Caco-2 (cell line): ENCODE measurements at regions not wholly inside any gene's neighbourhood (a gene's known extent, or its start where the extent isn't known, plus 50 kb on each side); places are given as distances from the start of the nearest gene placed in this dataset.

ENCODE experiments used
- BruUV-seq: library from RNA; stranded (reverse); fragments of 400-500 nt; replicated peaks from 2 replicates; lab custom pipeline; 2021; lab: Mats Ljungman, UMichigan
- CTCF ChIA-PET: fragments of 300-600 bp; sonication (Branson Sonifier 250); formaldehyde crosslinking; loops from one replicate; lab custom pipeline; 2022; ENCODE audit warnings: antibody characterized with exemption; lab: Charles Lee
- POLR2A ChIA-PET: fragments of 300-600 bp; sonication (Branson Sonifier 250); formaldehyde crosslinking; loops from one replicate; lab custom pipeline; 2022; ENCODE audit warnings: antibody characterized with exemption; lab: Charles Lee
- DNase-seq, 2 experiments: peaks; one replicate each; pipeline versions ENCODE4 v3.0.0 to v3.0.0-alpha.2; 2020 to 2022
- H3K27me3 ChIP-seq: replicated peaks from 2 replicates; pipeline ENCODE4 v1.6.0; 2011; ENCODE audit warnings: low read length; ENCODE audit not compliant: control insufficient read depth, insufficient read depth
- H3K36me3 ChIP-seq: 2 replicates; pipeline ENCODE4 v1.5.1; 2011; ENCODE audit warnings: low read length; ENCODE audit not compliant: control insufficient read depth, insufficient read depth
- H3K4me1 ChIP-seq: fragments of 250-450 bp; sonication (Bioruptor Pico); 2 replicates; pipeline ENCODE4 v1.5.1; 2020; ENCODE audit warnings: mild to moderate bottlenecking
- H3K4me3 ChIP-seq: 2 replicates; pipeline ENCODE4 v1.5.1; 2011; ENCODE audit warnings: low read depth, mild to moderate bottlenecking, control low read depth, low read length
- H3K9me3 ChIP-seq: fragments of 250-450 bp; sonication (Bioruptor Pico); 2 replicates; pipeline ENCODE4 v1.5.1; 2020; ENCODE audit warnings: mild to moderate bottlenecking, moderate library complexity
- H3K27ac Mint-ChIP-seq: one replicate; pipeline ENCODE4 v1.8.0; 2022; ENCODE audit warnings: mixed read lengths; ENCODE audit not compliant: unreplicated experiment
- H3K27me3 Mint-ChIP-seq: one replicate; pipeline ENCODE4 v1.8.0; 2022; ENCODE audit warnings: mixed read lengths; ENCODE audit not compliant: insufficient read depth, unreplicated experiment
- H3K36me3 Mint-ChIP-seq: one replicate; pipeline ENCODE4 v1.8.0; 2022; ENCODE audit warnings: mild to moderate bottlenecking, mixed read lengths; ENCODE audit not compliant: insufficient read depth, unreplicated experiment
- H3K4me1 Mint-ChIP-seq: one replicate; pipeline ENCODE4 v1.8.0; 2022; ENCODE audit warnings: low read depth, mixed read lengths; ENCODE audit not compliant: unreplicated experiment
- H3K4me3 Mint-ChIP-seq: one replicate; pipeline ENCODE4 v1.8.0; 2022; ENCODE audit warnings: mild to moderate bottlenecking, moderate library complexity, mixed read lengths; ENCODE audit not compliant: unreplicated experiment
- H3K9me3 Mint-ChIP-seq: one replicate; pipeline ENCODE4 v1.8.0; 2022; ENCODE audit warnings: mixed read lengths; ENCODE audit not compliant: unreplicated experiment
- intact Hi-C: fragments of 100-400 bp; cut with micrococcal nuclease; formaldehyde crosslinking; loops from one replicate; pipeline ENCODE4 v1.10.0; 2022; ENCODE audit not compliant: unreplicated experiment
- TF ChIP-seq, protein P1 (sequence below), 2 experiments: fragments of 200-600 bp in 1 of 2; IDR thresholded peaks; 1 replicate in 1 of 2; 2 replicates in 1 of 2; pipeline versions ENCODE4 v1.5.1 to v1.8.0; 2011 to 2022; ENCODE audit warnings: antibody characterized with exemption in 1 of 2, control low read depth in 1 of 2, inconsistent platforms in 1 of 2, low read depth in 1 of 2, low read length in 1 of 2, mild to moderate bottlenecking in 1 of 2, moderate library complexity in 1 of 2; ENCODE audit not compliant: insufficient read depth in 1 of 2, severe bottlenecking in 1 of 2, unreplicated experiment in 1 of 2

DNA sequence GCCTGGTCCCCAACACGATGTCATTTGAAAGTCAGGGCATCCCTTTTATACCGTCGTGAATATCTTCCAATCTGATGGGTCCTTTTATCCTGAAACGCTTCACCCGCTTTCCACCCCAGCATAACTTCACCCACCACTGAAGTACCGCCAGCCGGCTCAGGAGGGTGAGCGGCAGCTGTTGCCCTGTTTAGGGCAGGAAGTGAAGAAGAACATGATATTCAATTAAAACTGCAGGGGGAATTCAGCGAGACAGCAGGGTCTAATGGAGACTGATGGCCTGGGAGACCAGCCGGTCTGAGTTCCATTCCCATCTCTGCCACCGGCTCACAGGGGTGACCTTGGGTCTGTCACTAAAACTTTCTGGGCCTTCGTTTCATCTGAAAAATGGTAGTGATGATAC lies 68.2 kb upstream of the EGFLAM start:
- Mint-ChIP-seq H3K4me3 (no peak overlapping the region), H3K27me3 (peaks cover 12% of the 10 kb centered on the region), H3K9me3 (no peaks in the 10 kb centered on the region), H3K27ac (no peak overlapping the region), H3K36me3 (no peaks in the 10 kb centered on the region), H3K4me1 (no peaks in the 10 kb centered on the region)
- no TSS peak for BruUV-seq
- H3K27me3 ChIP-seq, result no peaks in the 10 kb centered on the region; the same call in 1 of the 2 replicates
- intact Hi-C loops, result loop anchor here (10.0 kb wide), 3 partner anchors 255 to 345 kb away; partner anchors contain the start of gene GDNF
- H3K36me3 ChIP-seq, result no peaks in the 10 kb centered on the region
- H3K4me3 ChIP-seq, result no peak overlapping the region
- CTCF ChIA-PET, result no interaction called here
- no peaks in the 10 kb centered on the region for H3K9me3 ChIP-seq
- POLR2A ChIA-PET, result no interaction called here
- no peak for DNase-seq
- H3K4me1 ChIP-seq, result no peaks in the 10 kb centered on the region
- TF ChIP-seq, protein P1, sequence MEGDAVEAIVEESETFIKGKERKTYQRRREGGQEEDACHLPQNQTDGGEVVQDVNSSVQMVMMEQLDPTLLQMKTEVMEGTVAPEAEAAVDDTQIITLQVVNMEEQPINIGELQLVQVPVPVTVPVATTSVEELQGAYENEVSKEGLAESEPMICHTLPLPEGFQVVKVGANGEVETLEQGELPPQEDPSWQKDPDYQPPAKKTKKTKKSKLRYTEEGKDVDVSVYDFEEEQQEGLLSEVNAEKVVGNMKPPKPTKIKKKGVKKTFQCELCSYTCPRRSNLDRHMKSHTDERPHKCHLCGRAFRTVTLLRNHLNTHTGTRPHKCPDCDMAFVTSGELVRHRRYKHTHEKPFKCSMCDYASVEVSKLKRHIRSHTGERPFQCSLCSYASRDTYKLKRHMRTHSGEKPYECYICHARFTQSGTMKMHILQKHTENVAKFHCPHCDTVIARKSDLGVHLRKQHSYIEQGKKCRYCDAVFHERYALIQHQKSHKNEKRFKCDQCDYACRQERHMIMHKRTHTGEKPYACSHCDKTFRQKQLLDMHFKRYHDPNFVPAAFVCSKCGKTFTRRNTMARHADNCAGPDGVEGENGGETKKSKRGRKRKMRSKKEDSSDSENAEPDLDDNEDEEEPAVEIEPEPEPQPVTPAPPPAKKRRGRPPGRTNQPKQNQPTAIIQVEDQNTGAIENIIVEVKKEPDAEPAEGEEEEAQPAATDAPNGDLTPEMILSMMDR (IDR thresholded peaks at IDR 0.05; ENCODE audit: insufficient read depth in 1 of 2, low read depth in 1 of 2, low read length in 1 of 2, severe bottlenecking in 1 of 2, unreplicated experiment in 1 of 2), result no peak

- ChIA-PET CTCF (no interaction called here), POLR2A (no interaction called here)
- intact Hi-C loops, result no loop called here
- Histone ChIP-seq H3K4me1 (no peaks in the 10 kb centered on the region), H3K36me3 (no peaks in the 10 kb centered on the region), H3K27me3 (no peaks in the 10 kb centered on the region; the same call in 1 of the 2 replicates), H3K4me3 (no peak overlapping the region), H3K9me3 (no peaks in the 10 kb centered on the region)
- Mint-ChIP-seq H3K27me3 (peaks cover 7% of the 10 kb centered on the region), H3K4me3 (no peak overlapping the region), H3K9me3 (no peaks in the 10 kb centered on the region), H3K27ac (no peak overlapping the region), H3K4me1 (no peaks in the 10 kb centered on the region), H3K36me3 (no peaks in the 10 kb centered on the region)
- DNase-seq, result peak in 1 of 2 experiments; percentile 39
- TF ChIP-seq, protein P1 (IDR thresholded peaks at IDR 0.05; ENCODE audit: insufficient read depth in 1 of 2, low read depth in 1 of 2, low read length in 1 of 2, severe bottlenecking in 1 of 2, unreplicated experiment in 1 of 2), result no peak
- no TSS peak for BruUV-seq
Observed at GRCh38 chr5:38189081-38189504, 69.3 kb upstream of the EGFLAM start.

- BruUV-seq, result no TSS peak
- TF ChIP-seq, protein P1 (IDR thresholded peaks at IDR 0.05; ENCODE audit: insufficient read depth in 1 of 2, low read depth in 1 of 2, low read length in 1 of 2, severe bottlenecking in 1 of 2, unreplicated experiment in 1 of 2), result no peak
- ChIA-PET CTCF (no interaction called here), POLR2A (no interaction called here)
- H3K4me1 Mint-ChIP-seq, result no peaks in the 10 kb centered on the region
- H3K36me3 Mint-ChIP-seq, result no peaks in the 10 kb centered on the region
- H3K36me3 ChIP-seq, result no peaks in the 10 kb centered on the region
- H3K9me3 Mint-ChIP-seq, result no peaks in the 10 kb centered on the region
- no peak overlapping the region for H3K27ac Mint-ChIP-seq
- peaks cover 5% of the 10 kb centered on the region for H3K27me3 Mint-ChIP-seq
- intact Hi-C loops, result no loop called here
- H3K4me3 Mint-ChIP-seq, result no peak overlapping the region
- no peak overlapping the region for H3K4me3 ChIP-seq
- no peaks in the 10 kb centered on the region for H3K4me1 ChIP-seq
- no peak for DNase-seq
- H3K27me3 ChIP-seq, result no peaks in the 10 kb centered on the region
- no peaks in the 10 kb centered on the region for H3K9me3 ChIP-seq
Observed at GRCh38 chr5:38188591-38188990, 69.8 kb upstream of the EGFLAM start.
